COLO829 (cell line): ENCODE measurements at regions not wholly inside any gene's neighbourhood (a gene's known extent, or its start where the extent isn't known, plus 50 kb on each side); places are given as distances from the start of the nearest gene placed in this dataset.

Source experiments
- DNase-seq: peaks from one replicate; pipeline ENCODE4 v3.0.0; 2012; ENCODE audit warnings: low spot score

- no peak for DNase-seq
These were observed 88.3 kb upstream of the KIAA1217 start for GRCh38 chr10:24120646-24121045.

- DNase-seq, result no peak
These were observed 81.4 kb upstream of the KIAA1217 start for GRCh38 chr10:24127516-24127915.

GRCh38 chr10:24128066-24128730 is 80.7 kb upstream of the KIAA1217 start:
- DNase-seq, result peak; percentile 15

GRCh38 chr10:24132741-24133140 is 76.2 kb upstream of the KIAA1217 start:
- no peak for DNase-seq

- no peak for DNase-seq
These were observed 75.1 kb upstream of the KIAA1217 start for GRCh38 chr10:24133835-24134234.

GRCh38 chr10:24136070-24136469 is 72.9 kb upstream of the KIAA1217 start:
- DNase-seq, result no peak

GRCh38 chr10:24147321-24147720 is 61.6 kb upstream of the KIAA1217 start:
- DNase-seq, result no peak

- no peak for DNase-seq
These were observed 59.3 kb upstream of the KIAA1217 start for GRCh38 chr10:24149640-24150039.

- DNase-seq, result no peak
These were observed 58.1 kb upstream of the KIAA1217 start for GRCh38 chr10:24150853-24151252.

GRCh38 chr10:24152270-24152669 is 56.7 kb upstream of the KIAA1217 start:
- no peak for DNase-seq

- DNase-seq, result no peak
These were observed 55.9 kb upstream of the KIAA1217 start for GRCh38 chr10:24153031-24153430.

- DNase-seq, result no peak
These were observed 55.4 kb upstream of the KIAA1217 start for GRCh38 chr10:24153537-24153936.

GRCh38 chr10:24156686-24157085 is 52.3 kb upstream of the KIAA1217 start:
- DNase-seq, result no peak

- no peak for DNase-seq
These were observed 51.4 kb upstream of the KIAA1217 start for GRCh38 chr10:24157567-24157966.
